ENCODE measurements at regions not wholly inside any gene's neighbourhood (a gene's known extent, or its start where the extent isn't known, plus 50 kb on each side); places are given as distances from the start of the nearest gene placed in this dataset.

- peak; percentile 79 for DNase-seq
Measured at GRCh38 chr3:182711261-182711683, 82.0 kb upstream of the ATP11B start.

GRCh38 chr3:182711853-182712252 is 81.5 kb upstream of the ATP11B start:
- DNase-seq = no peak

GRCh38 chr3:182713111-182713510 is 80.2 kb upstream of the ATP11B start:
- DNase-seq = peak; percentile 62

- peak; percentile 90 for DNase-seq
Measured at GRCh38 chr3:182713743-182714517, 79.4 kb upstream of the ATP11B start.

- peak; percentile 56 for DNase-seq
Measured at GRCh38 chr3:182715006-182715405, 78.3 kb upstream of the ATP11B start.

GRCh38 chr3:182716114-182716688 is 77.1 kb upstream of the ATP11B start:
- DNase-seq = peak; percentile 27

- no peak for DNase-seq
Measured at GRCh38 chr3:182717216-182717615, 76.1 kb upstream of the ATP11B start.

GRCh38 chr3:182722907-182723306 is 70.4 kb upstream of the ATP11B start:
- DNase-seq = no peak

- DNase-seq = no peak
Measured at GRCh38 chr3:182723596-182723995, 69.7 kb upstream of the ATP11B start.

GRCh38 chr3:182725372-182726251 is 67.7 kb upstream of the ATP11B start:
- DNase-seq = no peak

- peak; percentile 44 for DNase-seq
Measured at GRCh38 chr3:182726258-182727142, 66.8 kb upstream of the ATP11B start.

- peak; percentile 24 for DNase-seq
Measured at GRCh38 chr3:182728238-182728637, 65.1 kb upstream of the ATP11B start.

GRCh38 chr3:182729903-182730674 is 63.2 kb upstream of the ATP11B start:
- DNase-seq = no peak

- no peak for DNase-seq
Measured at GRCh38 chr3:182730675-182731042, 62.6 kb upstream of the ATP11B start.

- no peak for DNase-seq
Measured at GRCh38 chr3:182731764-182732163, 61.5 kb upstream of the ATP11B start.

GRCh38 chr3:182732232-182733015 is 60.9 kb upstream of the ATP11B start:
- DNase-seq = no peak

- DNase-seq = no peak
Measured at GRCh38 chr3:182735672-182736071, 57.6 kb upstream of the ATP11B start.

- DNase-seq = peak; percentile 59
Measured at GRCh38 chr3:182737825-182738224, 55.5 kb upstream of the ATP11B start.

GRCh38 chr3:182738583-182739411 is 54.5 kb upstream of the ATP11B start:
- DNase-seq = no peak

- DNase-seq = no peak
Measured at GRCh38 chr3:182739619-182740018, 53.7 kb upstream of the ATP11B start.
